GM23248 (cell line): ENCODE measurements at regions not wholly inside any gene's neighbourhood (a gene's known extent, or its start where the extent isn't known, plus 50 kb on each side); places are given as distances from the start of the nearest gene placed in this dataset.

Experiments used
- EZH2 ChIP-seq: fragments of 200-600 bp; sonication (generic); IDR thresholded peaks from 2 replicates; pipeline ENCODE4 v1.6.1; 2018; ENCODE audit warnings: antibody characterized with exemption, mild to moderate bottlenecking; ENCODE audit not compliant: insufficient read depth, poor library complexity, severe bottlenecking
- EZH2phosphoT487 ChIP-seq: fragments of 200-600 bp; sonication (generic); IDR thresholded peaks from 2 replicates; pipeline ENCODE4 v1.6.1; 2018; ENCODE audit warnings: antibody characterized with exemption, moderate library complexity, mild to moderate bottlenecking, low read depth; ENCODE audit not compliant: insufficient read depth

- no peak for TF ChIP-seq EZH2
- TF ChIP-seq EZH2phosphoT487, result no peak
Measured at GRCh38 chr11:110873975-110874374, 161.7 kb upstream of the ARHGAP20 start.
